ENCODE measurements at regions not wholly inside any gene's neighbourhood (a gene's known extent, or its start where the extent isn't known, plus 50 kb on each side); places are given as distances from the start of the nearest gene placed in this dataset.

- TF ChIP-seq CTCF (tag by site-specific recombination; IDR thresholded peaks at IDR 0.05) (no peak), ZNF2 (tag by site-specific recombination; IDR thresholded peaks at IDR 0.05) (no peak), ZNF548 (tag by site-specific recombination; IDR thresholded peaks at IDR 0.05) (no peak), YY1 (tag by site-specific recombination; IDR thresholded peaks at IDR 0.05) (no peak), ZNF214 (tag by site-specific recombination; IDR thresholded peaks at IDR 0.05; ENCODE audit: borderline replicate concordance) (no peak), ZNF501 (tag by site-specific recombination; IDR thresholded peaks at IDR 0.05) (no peak), ZNF148 (tag by site-specific recombination; IDR thresholded peaks at IDR 0.05; ENCODE audit: borderline replicate concordance) (no peak)
Observed at GRCh38 chr6:15842727-15843117, 179.9 kb upstream of the DTNBP1 start.
